ENCODE measurements at regions not wholly inside any gene's neighbourhood (a gene's known extent, or its start where the extent isn't known, plus 50 kb on each side); places are given as distances from the start of the nearest gene placed in this dataset.

DNA sequence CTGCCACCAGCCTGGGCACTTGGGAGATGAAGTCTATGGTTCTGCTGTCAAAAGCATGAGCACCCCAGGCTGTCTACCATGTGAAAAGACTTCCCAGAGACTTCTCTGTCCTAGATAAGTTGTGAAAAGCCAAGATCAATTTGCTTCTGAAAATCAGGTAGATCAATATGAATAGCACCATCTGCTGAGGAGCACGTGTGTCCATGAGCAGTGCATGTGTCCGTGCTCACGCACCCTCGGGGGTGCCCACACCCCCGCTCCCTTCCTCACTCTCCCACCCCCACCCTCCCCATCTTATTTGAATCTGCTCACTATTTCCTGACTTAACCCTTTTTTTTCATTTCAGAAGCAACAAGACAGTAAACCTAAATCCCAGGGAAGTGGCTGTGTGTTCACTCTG lies 238.3 kb upstream of the SDK2 start:
- Histone ChIP-seq H3K4me3 (ENCODE audit: low read length in 2 of 2) (no peak overlapping the region), H3K27ac (ENCODE audit: low read depth in 1 of 2, low read length in 1 of 2) (no peak overlapping the region), H3K4me1 (ENCODE audit: control insufficient read depth in 2 of 2, insufficient read depth in 2 of 2, low read length in 2 of 2) (no peaks in the 10 kb centered on the region), H3K36me3 (ENCODE audit: control insufficient read depth in 2 of 2, insufficient read depth in 2 of 2, low read length in 1 of 2) (no peaks in the 10 kb centered on the region), H3K9me3 (ENCODE audit: control insufficient read depth in 2 of 2, insufficient read depth in 1 of 2, low read length in 1 of 2) (no peaks in the 10 kb centered on the region), H3K27me3 (ENCODE audit: control insufficient read depth in 2 of 2, insufficient read depth in 1 of 2, low read length in 1 of 2) (peaks cover 0 to 8% of the 10 kb centered on the region in 2 donors)
- WGBS, result 67% methylated on average over 5 of the region's 5 CpGs
- DNase-seq (ENCODE audit: low read depth in 6 of 9, low spot score in 9 of 9), result no peak

DNA sequence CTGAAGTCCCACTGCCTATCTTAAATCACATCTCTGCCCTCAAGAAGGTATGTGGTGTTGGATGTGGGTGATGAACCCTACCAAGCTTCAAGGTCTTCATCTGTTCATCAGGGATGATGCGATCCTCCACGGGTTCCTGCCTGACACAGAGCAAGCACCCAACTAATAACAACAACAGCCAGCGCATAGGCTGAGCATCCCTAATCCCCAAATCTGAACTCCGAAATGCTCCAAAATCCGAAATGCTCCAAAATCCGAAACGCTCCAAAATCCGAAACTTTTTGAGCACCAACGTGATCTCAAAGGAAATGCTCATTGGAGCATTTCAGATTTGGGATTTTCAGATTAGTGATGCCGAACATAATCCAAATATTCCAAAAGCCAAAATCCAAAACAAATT lies 238.9 kb upstream of the SDK2 start:
- Histone ChIP-seq H3K27me3 (ENCODE audit: control insufficient read depth in 2 of 2, insufficient read depth in 1 of 2, low read length in 1 of 2) (peaks cover 0 to 8% of the 10 kb centered on the region in 2 donors), H3K9me3 (ENCODE audit: control insufficient read depth in 2 of 2, insufficient read depth in 1 of 2, low read length in 1 of 2) (no peaks in the 10 kb centered on the region), H3K27ac (ENCODE audit: low read depth in 1 of 2, low read length in 1 of 2) (no peak overlapping the region), H3K36me3 (ENCODE audit: control insufficient read depth in 2 of 2, insufficient read depth in 2 of 2, low read length in 1 of 2) (no peaks in the 10 kb centered on the region), H3K4me3 (ENCODE audit: low read length in 2 of 2) (no peak overlapping the region), H3K4me1 (ENCODE audit: control insufficient read depth in 2 of 2, insufficient read depth in 2 of 2, low read length in 2 of 2) (no peaks in the 10 kb centered on the region)
- 94% methylated on average over 10 of the region's 10 CpGs for WGBS
- DNase-seq (ENCODE audit: low read depth in 6 of 9, low spot score in 9 of 9), result no peak

- Histone ChIP-seq H3K36me3 (ENCODE audit: control insufficient read depth in 2 of 2, insufficient read depth in 2 of 2, low read length in 1 of 2) (no peaks in the 10 kb centered on the region), H3K27ac (ENCODE audit: low read depth in 1 of 2, low read length in 1 of 2) (no peak overlapping the region), H3K9me3 (ENCODE audit: control insufficient read depth in 2 of 2, insufficient read depth in 1 of 2, low read length in 1 of 2) (no peaks in the 10 kb centered on the region), H3K4me3 (ENCODE audit: low read length in 2 of 2) (no peak overlapping the region), H3K4me1 (ENCODE audit: control insufficient read depth in 2 of 2, insufficient read depth in 2 of 2, low read length in 2 of 2) (no peaks in the 10 kb centered on the region), H3K27me3 (ENCODE audit: control insufficient read depth in 2 of 2, insufficient read depth in 1 of 2, low read length in 1 of 2) (peaks cover 0 to 3% of the 10 kb centered on the region in 2 donors)
- WGBS, result 95% methylated on average over 3 of the region's 3 CpGs
- no peak for DNase-seq (ENCODE audit: low read depth in 6 of 9, low spot score in 9 of 9)
Measured at GRCh38 chr17:73887739-73888138, 243.5 kb upstream of the SDK2 start.

- H3K27me3 ChIP-seq (ENCODE audit: control insufficient read depth in 2 of 2, insufficient read depth in 1 of 2, low read length in 1 of 2), result no peaks in the 10 kb centered on the region
- H3K4me1 ChIP-seq (ENCODE audit: control insufficient read depth in 2 of 2, insufficient read depth in 2 of 2, low read length in 2 of 2), result no peaks in the 10 kb centered on the region
- H3K4me3 ChIP-seq (ENCODE audit: low read length in 2 of 2), result no peak overlapping the region
- no peak for DNase-seq (ENCODE audit: low read depth in 6 of 9, low spot score in 9 of 9)
- no peak overlapping the region for H3K27ac ChIP-seq (ENCODE audit: low read depth in 1 of 2, low read length in 1 of 2)
- no peaks in the 10 kb centered on the region for H3K9me3 ChIP-seq (ENCODE audit: control insufficient read depth in 2 of 2, insufficient read depth in 1 of 2, low read length in 1 of 2)
- WGBS, result 96% methylated on average over 7 of the region's 7 CpGs
- H3K36me3 ChIP-seq (ENCODE audit: control insufficient read depth in 2 of 2, insufficient read depth in 2 of 2, low read length in 1 of 2), result no peaks in the 10 kb centered on the region
Measured at GRCh38 chr17:73888862-73889261, 244.6 kb upstream of the SDK2 start.

DNA sequence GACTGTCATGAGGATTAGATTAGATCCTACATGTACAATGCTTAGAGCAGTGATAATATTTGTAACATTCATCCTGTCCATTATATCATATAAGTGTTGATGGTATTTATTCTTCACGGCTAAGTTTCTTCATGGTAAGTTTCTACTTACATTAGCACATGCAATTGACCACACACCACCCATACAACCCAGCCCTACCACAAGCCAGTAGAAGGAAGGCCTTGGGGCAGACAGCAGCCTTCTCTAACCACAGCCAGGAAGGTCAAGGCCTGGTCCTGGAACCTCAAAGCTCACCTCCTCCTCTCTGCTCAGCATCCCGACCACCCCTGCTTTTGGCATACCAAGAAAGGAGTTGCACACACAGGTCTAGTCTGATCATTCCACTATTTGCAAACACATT lies 245.2 kb upstream of the SDK2 start:
- no peak for DNase-seq (ENCODE audit: low read depth in 6 of 9, low spot score in 9 of 9)
- no peaks in the 10 kb centered on the region for H3K27me3 ChIP-seq (ENCODE audit: control insufficient read depth in 2 of 2, insufficient read depth in 1 of 2, low read length in 1 of 2)
- no peaks in the 10 kb centered on the region for H3K4me1 ChIP-seq (ENCODE audit: control insufficient read depth in 2 of 2, insufficient read depth in 2 of 2, low read length in 2 of 2)
- no peak overlapping the region for H3K27ac ChIP-seq (ENCODE audit: low read depth in 1 of 2, low read length in 1 of 2)
- no peaks in the 10 kb centered on the region for H3K36me3 ChIP-seq (ENCODE audit: control insufficient read depth in 2 of 2, insufficient read depth in 2 of 2, low read length in 1 of 2)
- H3K9me3 ChIP-seq (ENCODE audit: control insufficient read depth in 2 of 2, insufficient read depth in 1 of 2, low read length in 1 of 2), result no peaks in the 10 kb centered on the region
- H3K4me3 ChIP-seq (ENCODE audit: low read length in 2 of 2), result no peak overlapping the region
- WGBS, result 86% methylated on average over 2 of the region's 2 CpGs

DNA sequence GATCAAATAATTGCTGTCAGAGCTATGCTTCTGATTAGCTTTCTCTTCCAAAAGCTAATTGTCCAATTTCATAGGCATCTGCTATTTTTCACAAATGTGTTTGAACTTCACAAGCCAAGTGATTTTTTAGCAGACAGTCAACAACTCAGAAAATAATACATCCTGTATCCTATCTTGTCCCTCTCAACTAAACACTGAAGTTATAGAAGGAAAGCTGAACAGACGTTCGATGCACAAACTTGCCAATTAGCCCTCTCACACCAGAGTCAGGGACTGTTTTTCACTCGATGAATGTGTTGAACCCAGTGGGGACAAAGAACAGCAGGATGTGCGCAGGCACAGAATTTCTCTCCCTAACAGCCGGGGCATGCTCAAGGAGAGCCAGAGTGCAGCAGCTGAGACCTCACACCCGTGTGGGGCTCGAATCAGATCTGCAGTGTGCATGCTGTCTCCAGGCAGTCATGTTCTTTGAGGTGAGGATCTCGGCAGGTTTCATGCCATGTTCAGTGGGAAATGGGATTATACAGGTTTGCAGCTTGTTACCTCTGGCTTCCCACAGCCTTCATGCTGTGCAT lies 246.7 kb upstream of the SDK2 start:
- no peaks in the 10 kb centered on the region for H3K36me3 ChIP-seq (ENCODE audit: control insufficient read depth in 2 of 2, insufficient read depth in 2 of 2, low read length in 1 of 2)
- no peak overlapping the region for H3K27ac ChIP-seq (ENCODE audit: low read depth in 1 of 2, low read length in 1 of 2)
- no peak for DNase-seq (ENCODE audit: low read depth in 6 of 9, low spot score in 9 of 9)
- no peak overlapping the region for H3K4me3 ChIP-seq (ENCODE audit: low read length in 2 of 2)
- H3K4me1 ChIP-seq (ENCODE audit: control insufficient read depth in 2 of 2, insufficient read depth in 2 of 2, low read length in 2 of 2), result peaks cover 0 to 3% of the 10 kb centered on the region in 2 donors
- no peaks in the 10 kb centered on the region for H3K27me3 ChIP-seq (ENCODE audit: control insufficient read depth in 2 of 2, insufficient read depth in 1 of 2, low read length in 1 of 2)
- no peaks in the 10 kb centered on the region for H3K9me3 ChIP-seq (ENCODE audit: control insufficient read depth in 2 of 2, insufficient read depth in 1 of 2, low read length in 1 of 2)
- 93% methylated on average over 8 of the region's 8 CpGs for WGBS

GRCh38 chr17:73895157-73895556 lies 250.9 kb upstream of the SDK2 start:
- 46% methylated on average over 6 of the region's 6 CpGs for WGBS

GRCh38 chr17:73896966-73897365 lies 252.7 kb upstream of the SDK2 start:
- Histone ChIP-seq H3K27me3 (ENCODE audit: control insufficient read depth in 2 of 2, insufficient read depth in 1 of 2, low read length in 1 of 2) (peaks cover 0 to 22% of the 10 kb centered on the region in 2 donors), H3K4me3 (ENCODE audit: low read length in 2 of 2) (no peak overlapping the region), H3K36me3 (ENCODE audit: control insufficient read depth in 2 of 2, insufficient read depth in 2 of 2, low read length in 1 of 2) (no peaks in the 10 kb centered on the region), H3K9me3 (ENCODE audit: control insufficient read depth in 2 of 2, insufficient read depth in 1 of 2, low read length in 1 of 2) (no peaks in the 10 kb centered on the region), H3K27ac (ENCODE audit: low read depth in 1 of 2, low read length in 1 of 2) (no peak overlapping the region), H3K4me1 (ENCODE audit: control insufficient read depth in 2 of 2, insufficient read depth in 2 of 2, low read length in 2 of 2) (peaks cover 6 to 7% of the 10 kb centered on the region in 2 donors)
- DNase-seq (ENCODE audit: low read depth in 6 of 9, low spot score in 9 of 9), result no peak
- 93% methylated on average over 4 of the region's 4 CpGs for WGBS

More at GRCh38 chr17:73895157-73895556, 250.9 kb upstream of the SDK2 start:
- H3K4me3 ChIP-seq (ENCODE audit: low read length in 2 of 2), result no peak overlapping the region
- H3K36me3 ChIP-seq (ENCODE audit: control insufficient read depth in 2 of 2, insufficient read depth in 2 of 2, low read length in 1 of 2), result no peaks in the 10 kb centered on the region
- no peak for DNase-seq (ENCODE audit: low read depth in 6 of 9, low spot score in 9 of 9)
- H3K27me3 ChIP-seq (ENCODE audit: control insufficient read depth in 2 of 2, insufficient read depth in 1 of 2, low read length in 1 of 2), result peaks cover 0 to 5% of the 10 kb centered on the region in 2 donors
- no peaks in the 10 kb centered on the region for H3K9me3 ChIP-seq (ENCODE audit: control insufficient read depth in 2 of 2, insufficient read depth in 1 of 2, low read length in 1 of 2)
- peaks cover 0 to 3% of the 10 kb centered on the region in 2 donors for H3K4me1 ChIP-seq (ENCODE audit: control insufficient read depth in 2 of 2, insufficient read depth in 2 of 2, low read length in 2 of 2)
- H3K27ac ChIP-seq (ENCODE audit: low read depth in 1 of 2, low read length in 1 of 2), result no peak overlapping the region

DNA sequence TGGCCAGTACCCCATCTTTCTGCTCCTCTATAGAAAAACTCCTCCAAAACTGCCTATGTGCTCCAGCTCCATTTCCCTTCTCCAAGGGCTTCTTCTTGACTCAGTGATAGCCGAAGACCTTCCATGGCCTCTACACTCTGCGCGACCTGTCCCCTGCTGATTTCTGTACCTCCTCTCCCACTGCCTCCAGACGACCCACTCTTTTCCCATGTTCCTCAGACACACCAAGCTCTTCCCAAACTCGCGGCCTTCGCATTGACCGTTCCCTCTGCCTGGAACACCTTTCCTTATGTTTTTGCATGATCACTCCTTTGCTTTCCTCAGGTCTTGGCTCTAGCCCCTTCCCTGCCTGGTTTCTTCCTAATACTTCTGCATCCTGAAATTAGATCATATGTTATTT lies 255.6 kb upstream of the SDK2 start:
- 97% methylated on average over 8 of the region's 8 CpGs for WGBS
- H3K27ac ChIP-seq (ENCODE audit: low read depth in 1 of 2, low read length in 1 of 2), result no peak overlapping the region

More for the DNA sequence above, 255.6 kb upstream of the SDK2 start:
- H3K9me3 ChIP-seq (ENCODE audit: control insufficient read depth in 2 of 2, insufficient read depth in 1 of 2, low read length in 1 of 2), result no peaks in the 10 kb centered on the region
- no peaks in the 10 kb centered on the region for H3K36me3 ChIP-seq (ENCODE audit: control insufficient read depth in 2 of 2, insufficient read depth in 2 of 2, low read length in 1 of 2)
- H3K27me3 ChIP-seq (ENCODE audit: control insufficient read depth in 2 of 2, insufficient read depth in 1 of 2, low read length in 1 of 2), result peaks cover 0 to 39% of the 10 kb centered on the region in 2 donors
- peaks cover 19 to 31% of the 10 kb centered on the region in 2 donors for H3K4me1 ChIP-seq (ENCODE audit: control insufficient read depth in 2 of 2, insufficient read depth in 2 of 2, low read length in 2 of 2)
- no peak for DNase-seq (ENCODE audit: low read depth in 6 of 9, low spot score in 9 of 9)
- H3K4me3 ChIP-seq (ENCODE audit: low read length in 2 of 2), result no peak overlapping the region

All from thymus (tissue), 11 donors.